ENCODE measurements at regions not wholly inside any gene's neighbourhood (a gene's known extent, or its start where the extent isn't known, plus 50 kb on each side); places are given as distances from the start of the nearest gene placed in this dataset.

- TF ChIP-seq SUZ12 (IDR thresholded peaks at IDR 0.05), result no peak
- no peak for TF ChIP-seq LEF1 (IDR thresholded peaks at IDR 0.05; ENCODE audit: borderline replicate concordance)
- no peak for TF ChIP-seq FOXM1 (IDR thresholded peaks at IDR 0.05; ENCODE audit: borderline replicate concordance)
- no peak for TF ChIP-seq TARDBP (IDR thresholded peaks at IDR 0.05)
- TF ChIP-seq BHLHE40 (IDR thresholded peaks at IDR 0.05; ENCODE audit: borderline replicate concordance), result no peak
- no peak for TF ChIP-seq FOXA1 (IDR thresholded peaks at IDR 0.05)
- no peak for TF ChIP-seq FOXK2 (IDR thresholded peaks at IDR 0.05)
- no peak for TF ChIP-seq SP1 (IDR thresholded peaks at IDR 0.05)
- no peak for TF ChIP-seq ARNT (IDR thresholded peaks at IDR 0.05)
- TF ChIP-seq PKNOX1 (IDR thresholded peaks at IDR 0.05), result no peak
- no peak for TF ChIP-seq ZNF384 (IDR thresholded peaks at IDR 0.05)
- no peak for TF ChIP-seq L3MBTL2 (conservative IDR thresholded peaks at IDR 0.05)
Measured at GRCh38 chr14:38884109-38884508, 218.9 kb downstream of the SEC23A start.
